GM18951 (cell line): ENCODE measurements at regions not wholly inside any gene's neighbourhood (a gene's known extent, or its start where the extent isn't known, plus 50 kb on each side); places are given as distances from the start of the nearest gene placed in this dataset.

ENCODE experiments used
- POLR2A ChIP-seq: IDR thresholded peaks from 4 replicates; pipeline ENCODE4 v1.6.1; 2011; ENCODE audit warnings: mild to moderate bottlenecking; ENCODE audit not compliant: insufficient read length, insufficient read depth; ENCODE audit errors: extremely low read depth
- in situ Hi-C: fragments of 300-500 bp; cut with MboI; formaldehyde crosslinking; loops from one replicate; pipeline ENCODE4 v1.12.0; 2022; ENCODE audit warnings: low sequenced_read_pairs, mixed read lengths, inconsistent platforms; ENCODE audit not compliant: unreplicated experiment

- in situ Hi-C loops: loop anchor here (25.0 kb wide), 1 partner anchor 1481 kb away; the partner anchor contains the start of gene TGFB2
- no peak for TF ChIP-seq POLR2A
Measured at GRCh38 chr1:219817914-219818313, 110.4 kb downstream of the SLC30A10 start.

GRCh38 chr1:219813294-219813693, 115.1 kb downstream of the SLC30A10 start:
- in situ Hi-C loops: loop anchor here (25.0 kb wide), 1 partner anchor 1476 kb away; the partner anchor contains the start of gene TGFB2

GRCh38 chr1:219812491-219813203, 115.7 kb downstream of the SLC30A10 start:
- no peak for TF ChIP-seq POLR2A
- in situ Hi-C loops: loop anchor here (25.0 kb wide), 1 partner anchor 1475 kb away; the partner anchor contains the start of gene TGFB2

More at GRCh38 chr1:219813294-219813693, 115.1 kb downstream of the SLC30A10 start:
- TF ChIP-seq POLR2A: no peak

- TF ChIP-seq POLR2A: no peak
- in situ Hi-C loops: loop anchor here (25.0 kb wide), 1 partner anchor 1475 kb away; the partner anchor contains the start of gene TGFB2
Measured at GRCh38 chr1:219812086-219812485, 116.3 kb downstream of the SLC30A10 start.

- TF ChIP-seq POLR2A: no peak
- in situ Hi-C loops: loop anchor here (25.0 kb wide), 1 partner anchor 1473 kb away; the partner anchor contains the start of gene TGFB2
Measured at GRCh38 chr1:219810451-219810850, 117.9 kb downstream of the SLC30A10 start.

GRCh38 chr1:219808790-219809189, 119.6 kb downstream of the SLC30A10 start:
- in situ Hi-C loops: loop anchor here (25.0 kb wide), 1 partner anchor 1471 kb away; the partner anchor contains the start of gene TGFB2
- no peak for TF ChIP-seq POLR2A

GRCh38 chr1:219806642-219807041, 121.7 kb downstream of the SLC30A10 start:
- in situ Hi-C loops: loop anchor here (25.0 kb wide), 1 partner anchor 1469 kb away; the partner anchor contains the start of gene TGFB2

GRCh38 chr1:219806020-219806419, 122.3 kb downstream of the SLC30A10 start:
- in situ Hi-C loops: loop anchor here (25.0 kb wide), 1 partner anchor 1469 kb away; the partner anchor contains the start of gene TGFB2
- TF ChIP-seq POLR2A: no peak

More at GRCh38 chr1:219806642-219807041, 121.7 kb downstream of the SLC30A10 start:
- TF ChIP-seq POLR2A: no peak

GRCh38 chr1:219805191-219805590, 123.2 kb downstream of the SLC30A10 start:
- no peak for TF ChIP-seq POLR2A
- in situ Hi-C loops: loop anchor here (25.0 kb wide), 1 partner anchor 1468 kb away; the partner anchor contains the start of gene TGFB2

GRCh38 chr1:219801156-219801820, 127.1 kb downstream of the SLC30A10 start:
- in situ Hi-C loops: loop anchor here (25.0 kb wide), 1 partner anchor 1464 kb away; the partner anchor contains the start of gene TGFB2
- TF ChIP-seq POLR2A: no peak

GRCh38 chr1:219798283-219799030, 129.9 kb downstream of the SLC30A10 start:
- in situ Hi-C loops: no loop called here
- no peak for TF ChIP-seq POLR2A

- TF ChIP-seq POLR2A: no peak
- in situ Hi-C loops: no loop called here
Measured at GRCh38 chr1:219797683-219798082, 130.7 kb downstream of the SLC30A10 start.
